HFFc6 (cell line): ENCODE measurements at regions not wholly inside any gene's neighbourhood (a gene's known extent, or its start where the extent isn't known, plus 50 kb on each side); places are given as distances from the start of the nearest gene placed in this dataset.

ENCODE experiments used
- DNase-seq: peaks from one replicate; pipeline ENCODE4 v3.0.0-alpha.2; 2018
- H3K27ac Mint-ChIP-seq: 2 replicates; pipeline ENCODE4 v1.8.0; 2020; ENCODE audit warnings: mild to moderate bottlenecking, mixed read lengths
- H3K27me3 Mint-ChIP-seq: 2 replicates; pipeline ENCODE4 v1.8.0; 2021; ENCODE audit warnings: mild to moderate bottlenecking, moderate library complexity, mixed read lengths; ENCODE audit not compliant: insufficient read depth
- H3K36me3 Mint-ChIP-seq: 2 replicates; pipeline ENCODE4 v1.8.0; 2021; ENCODE audit warnings: low read depth, mixed read lengths
- H3K4me1 Mint-ChIP-seq: 2 replicates; pipeline ENCODE4 v1.8.0; 2020; ENCODE audit warnings: low read depth, mixed read lengths
- H3K4me3 Mint-ChIP-seq: 2 replicates; pipeline ENCODE4 v1.8.0; 2020; ENCODE audit warnings: mild to moderate bottlenecking, moderate library complexity, mixed read lengths
- H3K9me3 Mint-ChIP-seq: 2 replicates; pipeline ENCODE4 v1.8.0; 2020; ENCODE audit warnings: mild to moderate bottlenecking, mixed read lengths
- TF ChIP-seq, protein P1 (sequence below): fragments of 200-600 bp; sonication (generic); IDR thresholded peaks from 2 replicates; pipeline ENCODE4 v1.5.0; 2021; ENCODE audit warnings: antibody characterized with exemption, mild to moderate bottlenecking

DNA sequence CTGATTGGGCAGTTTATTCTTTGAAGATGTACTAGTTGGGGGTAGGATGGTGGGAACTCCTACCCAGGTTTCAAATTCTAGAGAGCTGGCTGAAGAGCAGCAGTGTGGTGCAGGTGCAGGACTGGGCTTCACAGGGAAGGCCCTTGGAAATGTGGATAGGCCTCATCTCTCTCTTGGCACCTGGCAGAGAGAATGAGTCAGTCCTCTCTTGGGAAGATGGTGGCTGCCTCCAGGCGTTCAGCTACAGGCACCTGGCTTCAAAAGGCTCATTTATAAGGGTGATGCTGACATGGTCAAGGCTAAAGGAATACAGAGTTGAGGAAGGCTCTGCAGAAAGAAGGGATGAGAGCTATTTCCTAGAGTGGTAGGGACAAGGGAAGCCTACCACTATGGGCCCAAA is 179.7 kb upstream of the VASH1 start:
- Mint-ChIP-seq H3K36me3 (no peaks in the 10 kb centered on the region), H3K4me1 (no peaks in the 10 kb centered on the region), H3K27me3 (peaks cover 15% of the 10 kb centered on the region), H3K9me3 (no peaks in the 10 kb centered on the region), H3K4me3 (no peak overlapping the region), H3K27ac (no peak overlapping the region)
- TF ChIP-seq, protein P1, sequence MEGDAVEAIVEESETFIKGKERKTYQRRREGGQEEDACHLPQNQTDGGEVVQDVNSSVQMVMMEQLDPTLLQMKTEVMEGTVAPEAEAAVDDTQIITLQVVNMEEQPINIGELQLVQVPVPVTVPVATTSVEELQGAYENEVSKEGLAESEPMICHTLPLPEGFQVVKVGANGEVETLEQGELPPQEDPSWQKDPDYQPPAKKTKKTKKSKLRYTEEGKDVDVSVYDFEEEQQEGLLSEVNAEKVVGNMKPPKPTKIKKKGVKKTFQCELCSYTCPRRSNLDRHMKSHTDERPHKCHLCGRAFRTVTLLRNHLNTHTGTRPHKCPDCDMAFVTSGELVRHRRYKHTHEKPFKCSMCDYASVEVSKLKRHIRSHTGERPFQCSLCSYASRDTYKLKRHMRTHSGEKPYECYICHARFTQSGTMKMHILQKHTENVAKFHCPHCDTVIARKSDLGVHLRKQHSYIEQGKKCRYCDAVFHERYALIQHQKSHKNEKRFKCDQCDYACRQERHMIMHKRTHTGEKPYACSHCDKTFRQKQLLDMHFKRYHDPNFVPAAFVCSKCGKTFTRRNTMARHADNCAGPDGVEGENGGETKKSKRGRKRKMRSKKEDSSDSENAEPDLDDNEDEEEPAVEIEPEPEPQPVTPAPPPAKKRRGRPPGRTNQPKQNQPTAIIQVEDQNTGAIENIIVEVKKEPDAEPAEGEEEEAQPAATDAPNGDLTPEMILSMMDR = no peak
- no peak for DNase-seq

DNA sequence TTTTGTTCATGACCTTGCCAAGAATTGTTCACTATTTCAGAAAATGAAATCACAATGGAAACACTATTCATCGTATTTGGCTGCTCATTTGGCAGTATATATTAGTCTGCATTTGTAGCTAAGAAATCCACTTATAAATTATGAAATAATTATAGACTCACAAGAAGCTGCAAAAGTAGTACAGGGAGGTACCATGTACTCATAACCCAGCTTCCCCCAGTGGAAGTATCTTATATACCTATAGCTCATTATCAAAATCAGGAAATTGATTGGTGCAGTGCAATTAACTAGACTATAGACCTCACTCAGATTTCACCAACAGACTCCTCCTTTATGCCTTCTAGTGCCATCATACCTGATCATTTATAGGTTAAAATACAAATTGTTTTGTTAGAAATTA is 178.8 kb upstream of the VASH1 start:
- H3K4me1 Mint-ChIP-seq = no peaks in the 10 kb centered on the region
- no peaks in the 10 kb centered on the region for H3K9me3 Mint-ChIP-seq
- H3K4me3 Mint-ChIP-seq = no peak overlapping the region
- peaks cover 11% of the 10 kb centered on the region for H3K27me3 Mint-ChIP-seq
- H3K36me3 Mint-ChIP-seq = no peaks in the 10 kb centered on the region
- TF ChIP-seq, protein P1 = no peak
- DNase-seq = no peak
- H3K27ac Mint-ChIP-seq = no peak overlapping the region

DNA sequence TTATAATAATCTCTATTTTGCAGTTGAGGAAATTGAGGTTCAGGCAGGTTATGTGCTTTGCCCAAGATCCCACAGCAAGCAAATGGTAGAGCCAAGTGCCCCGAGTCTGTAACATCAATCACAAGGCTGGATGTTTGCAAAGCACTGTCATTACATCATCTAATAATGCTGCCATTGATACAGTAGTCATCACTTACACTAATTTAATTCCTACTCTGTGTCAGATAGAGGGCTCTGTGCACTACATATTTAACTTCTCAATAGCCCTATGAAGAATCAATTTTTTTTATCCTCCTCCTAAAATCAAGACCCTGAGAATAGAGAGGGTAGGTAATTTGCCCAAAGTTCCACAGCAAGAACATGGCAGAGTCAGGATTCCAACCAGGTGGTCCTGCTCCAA is 178.1 kb upstream of the VASH1 start:
- Mint-ChIP-seq H3K27ac (no peak overlapping the region), H3K4me1 (no peaks in the 10 kb centered on the region), H3K36me3 (no peaks in the 10 kb centered on the region), H3K9me3 (no peaks in the 10 kb centered on the region), H3K27me3 (peaks cover 6% of the 10 kb centered on the region), H3K4me3 (no peak overlapping the region)
- TF ChIP-seq, protein P1 = no peak
- no peak for DNase-seq

DNA sequence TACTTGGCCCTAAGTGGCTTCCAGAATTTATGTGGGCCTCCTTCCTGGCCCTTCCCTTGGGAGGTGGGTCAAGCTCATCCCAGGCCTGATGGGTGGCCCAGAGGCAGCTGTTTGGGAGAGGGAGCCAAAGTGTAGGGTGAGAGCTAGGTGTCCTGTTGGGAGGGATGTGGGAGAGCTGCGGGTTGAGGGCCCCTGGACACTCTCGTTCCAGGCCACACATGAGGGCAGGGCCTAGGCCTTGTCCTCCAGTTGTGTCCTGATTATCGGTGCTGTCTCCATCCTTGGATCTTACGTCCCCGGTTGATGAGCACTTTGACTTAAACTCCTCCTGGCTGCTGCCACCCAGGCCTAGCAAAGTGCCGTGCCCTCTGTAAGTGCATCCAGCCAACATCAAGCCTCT is 177.5 kb upstream of the VASH1 start:
- TF ChIP-seq, protein P1 = no peak
- Mint-ChIP-seq H3K27me3 (peaks cover 6% of the 10 kb centered on the region), H3K27ac (no peak overlapping the region), H3K4me3 (no peak overlapping the region), H3K4me1 (no peaks in the 10 kb centered on the region), H3K9me3 (no peaks in the 10 kb centered on the region), H3K36me3 (no peaks in the 10 kb centered on the region)
- DNase-seq = no peak

DNA sequence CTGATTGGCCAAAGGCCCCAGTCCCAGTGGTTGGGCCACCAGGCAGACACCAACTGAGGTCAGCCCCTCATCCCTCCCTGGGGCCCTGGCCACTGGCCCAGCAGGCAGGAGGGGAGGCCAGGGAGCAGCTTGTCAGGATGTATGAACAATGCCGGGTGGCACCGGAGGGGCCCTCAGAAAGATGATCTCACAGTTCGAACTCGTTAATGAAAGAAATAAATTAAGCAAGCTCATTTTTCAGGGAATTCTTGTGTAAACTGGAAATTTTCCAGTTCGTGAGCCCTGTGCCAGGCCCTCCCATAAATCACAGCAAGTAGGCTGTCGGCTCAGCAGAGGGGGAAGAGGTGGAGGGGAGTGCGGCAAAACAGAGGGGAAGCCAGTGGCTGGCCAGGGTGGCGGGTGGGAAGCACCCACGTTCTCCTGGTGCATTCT is 177.0 kb upstream of the VASH1 start:
- TF ChIP-seq, protein P1 = no peak
- Mint-ChIP-seq H3K4me1 (no peaks in the 10 kb centered on the region), H3K27me3 (peaks cover 2% of the 10 kb centered on the region), H3K9me3 (peaks cover 2% of the 10 kb centered on the region; the same call in 1 of the 2 replicates), H3K4me3 (no peak overlapping the region), H3K27ac (no peak overlapping the region), H3K36me3 (no peaks in the 10 kb centered on the region)
- no peak for DNase-seq

DNA sequence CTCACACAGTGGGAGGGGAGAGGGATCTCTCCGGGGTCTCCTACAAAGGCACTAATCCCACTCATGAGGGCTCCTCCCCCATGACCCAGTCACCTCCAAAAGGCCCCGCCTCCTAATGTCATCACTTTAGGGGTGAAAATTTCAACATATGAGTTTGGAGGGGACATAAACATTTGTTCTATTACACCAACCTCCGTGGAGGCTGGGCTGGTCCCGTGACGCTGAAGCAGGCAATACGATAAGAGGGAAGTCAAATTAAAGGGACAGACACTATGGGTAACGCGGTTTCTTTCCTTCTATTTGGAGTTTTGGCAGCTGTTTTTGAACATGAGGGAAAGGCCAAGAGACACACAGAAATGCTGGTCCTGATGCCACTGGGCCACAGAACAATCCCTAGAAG is 175.7 kb upstream of the VASH1 start:
- Mint-ChIP-seq H3K4me3 (no peak overlapping the region), H3K4me1 (no peaks in the 10 kb centered on the region), H3K36me3 (no peaks in the 10 kb centered on the region), H3K27ac (no peak overlapping the region), H3K27me3 (peaks cover 2% of the 10 kb centered on the region), H3K9me3 (peaks cover 3% of the 10 kb centered on the region; the same call in 1 of the 2 replicates)
- TF ChIP-seq, protein P1 = no peak
- no peak for DNase-seq
